ENCODE measurements at regions not wholly inside any gene's neighbourhood (a gene's known extent, or its start where the extent isn't known, plus 50 kb on each side); places are given as distances from the start of the nearest gene placed in this dataset.

DNA sequence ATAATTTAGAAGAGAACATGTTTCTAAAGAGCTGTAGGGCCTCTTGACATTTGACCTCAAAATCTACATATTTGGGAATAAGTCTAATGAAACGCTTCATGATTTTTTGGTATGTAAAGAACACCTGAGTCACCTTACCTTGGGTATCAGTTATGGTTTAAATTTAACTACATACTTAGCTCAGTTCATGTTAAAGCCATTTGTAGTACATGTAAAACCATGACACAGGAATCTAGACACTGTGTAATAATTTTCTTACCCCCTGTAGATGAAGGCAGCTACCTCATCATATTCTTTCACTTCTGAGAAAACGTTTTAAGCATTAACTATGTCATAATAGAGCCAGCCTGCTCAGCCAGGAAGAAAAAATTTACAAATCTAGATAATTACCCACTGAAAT is 105.8 kb upstream of the CPNE8 start:
- no peak for TF ChIP-seq EZH2 (IDR thresholded peaks at IDR 0.05; ENCODE audit: insufficient read depth, poor library complexity, severe bottlenecking)
- no peak for TF ChIP-seq EZH2phosphoT487 (IDR thresholded peaks at IDR 0.05; ENCODE audit: insufficient read depth, low read depth)
